HCT116 (cell line): ENCODE measurements at regions not wholly inside any gene's neighbourhood (a gene's known extent, or its start where the extent isn't known, plus 50 kb on each side); places are given as distances from the start of the nearest gene placed in this dataset.

Experiments
- ATAC-seq: fragments of 200-7000 bp; cut with Tn5 transposase; 2 replicates; pipeline ENCODE4 v1.9.1; 2020; ENCODE audit warnings: mild to moderate bottlenecking, moderate library complexity
- BruUV-seq: library from RNA; stranded (reverse); fragments of 400-500 nt; replicated peaks from 2 replicates; lab custom pipeline; 2021; lab: Mats Ljungman, UMichigan
- CTCF ChIA-PET: fragments of 300-600 bp; sonication (Branson Sonifier 250); formaldehyde crosslinking; loops from one replicate; lab custom pipeline; 2021; ENCODE audit warnings: antibody characterized with exemption; lab: Charles Lee
- POLR2A ChIA-PET: fragments of 300-600, 350-600 bp; sonication (Branson Sonifier 250); formaldehyde crosslinking; loops from one replicate; lab custom pipeline; 2021; ENCODE audit warnings: antibody characterized with exemption; lab: Charles Lee
- RAD21 ChIA-PET, 2 experiments: fragments of 300-600 bp; sonication (Branson Sonifier 250); formaldehyde crosslinking; loops; one replicate each; lab custom pipeline; 2023; ENCODE audit warnings: low total read pairs in 2 of 2; ENCODE audit not compliant: uncharacterized antibody in 2 of 2, unreplicated experiment in 2 of 2, low non-redundant PET in 1 of 2; lab: Charles Lee
- DNase-seq: peaks from one replicate; pipeline ENCODE4 v3.0.0-alpha.2; 2010; ENCODE audit warnings: low read depth, low spot score
- H2AFZ ChIP-seq: fragments of 200-600 bp; shearing (Covaris generic), sonication (generic); 2 replicates; pipeline ENCODE4 v1.6.1; 2017; ENCODE audit warnings: low read depth, mixed run types, mixed read lengths, antibody characterized with exemption, low read length; ENCODE audit not compliant: poor library complexity, severe bottlenecking
- H3K27ac ChIP-seq: 2 replicates; pipeline ENCODE4 v1.5.1; 2012; ENCODE audit warnings: low read depth, low read length
- H3K27me3 ChIP-seq: fragments of 200-600 bp; sonication (generic); 2 replicates; pipeline ENCODE4 v1.6.1; 2016; ENCODE audit warnings: mixed run types, low read length, mixed read lengths; ENCODE audit not compliant: insufficient read depth
- H3K36me3 ChIP-seq, 2 experiments: fragments of 200-500 bp in 1 of 2; fragments of 200-600 bp in 1 of 2; sonication (Bioruptor generic) in 1 of 2; sonication (generic) in 1 of 2; 2 replicates each; pipeline versions ENCODE4 v1.5.1 to v1.6.1; 2014 to 2016; ENCODE audit warnings: low read length in 2 of 2, inconsistent platforms in 1 of 2, mixed read lengths in 1 of 2, mixed run types in 1 of 2; ENCODE audit not compliant: insufficient read depth in 2 of 2, control insufficient read depth in 1 of 2
- H3K4me1 ChIP-seq, 2 experiments: fragments of 200-600 bp in 1 of 2; sonication (generic) in 1 of 2; 2 replicates each; pipeline versions ENCODE4 v1.5.1 to v1.6.1; 2012 to 2017; ENCODE audit warnings: low read length in 2 of 2, inconsistent platforms in 1 of 2, mild to moderate bottlenecking in 1 of 2, mixed read lengths in 1 of 2, mixed run types in 1 of 2, moderate library complexity in 1 of 2; ENCODE audit not compliant: insufficient read depth in 2 of 2, control insufficient read depth in 1 of 2
- H3K4me2 ChIP-seq: fragments of 200-600 bp; sonication (generic); 2 replicates; pipeline ENCODE4 v1.6.1; 2017; ENCODE audit warnings: mixed run types, low read length, mixed read lengths
- H3K4me3 ChIP-seq, 2 experiments: fragments of 200-600 bp in 1 of 2; sonication (generic) in 1 of 2; replicated peaks in 1 of 2; 2 replicates each; pipeline ENCODE4 v1.5.1; 2011 to 2016; ENCODE audit warnings: low read length in 2 of 2, control low read depth in 1 of 2, low read depth in 1 of 2, mild to moderate bottlenecking in 1 of 2, mixed read lengths in 1 of 2, mixed run types in 1 of 2
- H3K79me2 ChIP-seq: fragments of 200-600 bp; sonication (generic); 2 replicates; pipeline ENCODE4 v1.6.1; 2017; ENCODE audit warnings: mild to moderate bottlenecking, mixed run types, low read length, moderate library complexity, mixed read lengths; ENCODE audit not compliant: insufficient read depth
- H3K9ac ChIP-seq: fragments of 200-600 bp; sonication (generic); 2 replicates; pipeline ENCODE4 v1.6.1; 2016; ENCODE audit warnings: low read length, mixed read lengths
- H3K9me2 ChIP-seq: fragments of 200-600 bp; sonication (generic), shearing (Covaris generic); 2 replicates; pipeline ENCODE4 v1.6.1; 2017; ENCODE audit warnings: mixed run types, mild to moderate bottlenecking, moderate library complexity; ENCODE audit not compliant: insufficient read depth
- H3K9me3 ChIP-seq, 2 experiments: fragments of 200-500 bp in 1 of 2; fragments of 200-600 bp in 1 of 2; sonication (Bioruptor generic) in 1 of 2; sonication (generic) in 1 of 2; 2 replicates each; pipeline ENCODE4 v1.6.1; 2014 to 2017; ENCODE audit warnings: low read length in 2 of 2, mixed read lengths in 2 of 2, inconsistent platforms in 1 of 2, low read depth in 1 of 2, mild to moderate bottlenecking in 1 of 2, mixed run types in 1 of 2, moderate library complexity in 1 of 2; ENCODE audit not compliant: control insufficient read depth in 1 of 2, insufficient read depth in 1 of 2
- H4K20me1 ChIP-seq: fragments of 200-600 bp; sonication (generic), shearing (Covaris generic); 2 replicates; pipeline ENCODE4 v1.6.1; 2017; ENCODE audit warnings: mixed run types, mild to moderate bottlenecking, moderate library complexity; ENCODE audit not compliant: insufficient read depth
- CBX3 ChIP-seq: IDR thresholded peaks from 2 replicates; pipeline ENCODE4 v1.6.1; 2012; ENCODE audit warnings: low read depth
- CEBPB ChIP-seq: IDR thresholded peaks from 2 replicates; pipeline ENCODE4 v1.6.1; 2012; ENCODE audit warnings: low read depth
- EZH2 ChIP-seq: fragments of 200-600 bp; sonication (generic); IDR thresholded peaks from 2 replicates; pipeline ENCODE4 v1.6.1; 2017; ENCODE audit warnings: antibody characterized with exemption, mixed run types
- FOSL1 ChIP-seq: IDR thresholded peaks from 2 replicates; pipeline ENCODE4 v1.6.1; 2012; ENCODE audit warnings: low read depth
- MAX ChIP-seq: IDR thresholded peaks from 2 replicates; pipeline ENCODE4 v1.6.1; 2012
- POLR2A ChIP-seq: IDR thresholded peaks from 2 replicates; pipeline ENCODE4 v1.7.0; 2011; ENCODE audit warnings: borderline replicate concordance; ENCODE audit not compliant: insufficient read depth, insufficient read length; ENCODE audit errors: extremely low read depth
- POLR2AphosphoS5 ChIP-seq: IDR thresholded peaks from 2 replicates; pipeline ENCODE4 v1.6.1; 2011; ENCODE audit warnings: mild to moderate bottlenecking, low read depth, low read length, moderate library complexity
- RAD21 ChIP-seq: IDR thresholded peaks from 2 replicates; pipeline ENCODE4 v1.6.1; 2012; ENCODE audit warnings: low read depth, mild to moderate bottlenecking
- SIN3A ChIP-seq: IDR thresholded peaks from 2 replicates; pipeline ENCODE4 v1.6.1; 2012; ENCODE audit warnings: low read depth
- SP1 ChIP-seq: IDR thresholded peaks from 2 replicates; pipeline ENCODE4 v1.6.1; 2012; ENCODE audit warnings: low read depth
- SRF ChIP-seq: IDR thresholded peaks from 2 replicates; pipeline ENCODE4 v1.6.1; 2012; ENCODE audit warnings: low read depth
- YY1 ChIP-seq: IDR thresholded peaks from 2 replicates; pipeline ENCODE4 v1.6.1; 2011; ENCODE audit warnings: low read length, low read depth, moderate library complexity, mild to moderate bottlenecking; ENCODE audit not compliant: insufficient replicate concordance; ENCODE audit errors: extremely low read depth
- ZFX ChIP-seq: fragments of 450-650 bp; IDR thresholded peaks from 2 replicates; pipeline ENCODE4 v1.6.1; 2017
- ZNF274 ChIP-seq: fragments of 200-500 bp; sonication (Bioruptor generic); IDR thresholded peaks from 2 replicates; pipeline ENCODE4 v1.6.1; 2014; ENCODE audit warnings: mild to moderate bottlenecking, low read depth, low read length, inconsistent platforms
- intact Hi-C: fragments of 100-400 bp; cut with micrococcal nuclease; formaldehyde crosslinking; loops from 2 replicates; pipeline ENCODE4 v1.10.0; 2022
- TF ChIP-seq, protein P1 (sequence below): IDR thresholded peaks from 2 replicates; pipeline ENCODE4 v1.6.1; 2011; ENCODE audit warnings: mild to moderate bottlenecking, low read length, moderate library complexity; ENCODE audit not compliant: insufficient replicate concordance; ENCODE audit errors: extremely low read depth
- TF ChIP-seq, protein P2 (sequence below), 3 experiments: fragments of 200-600 bp in 1 of 3; sonication (generic) in 1 of 3; IDR thresholded peaks in 2 of 3; conservative IDR thresholded peaks in 1 of 3; 2 replicates each; pipeline ENCODE4 v1.5.1; 2012 to 2017; ENCODE audit warnings: low read depth in 2 of 3, low read length in 2 of 3, antibody characterized with exemption in 1 of 3, borderline replicate concordance in 1 of 3, control low read depth in 1 of 3, mild to moderate bottlenecking in 1 of 3, mixed read lengths in 1 of 3, mixed run types in 1 of 3, moderate library complexity in 1 of 3; ENCODE audit not compliant: insufficient read depth in 1 of 3
- TF ChIP-seq, protein P3 (sequence below): IDR thresholded peaks from 2 replicates; pipeline ENCODE4 v1.6.1; 2012; ENCODE audit warnings: low read depth

GRCh38 chr13:111957913-111958450 is 109.0 kb upstream of the SOX1 start:
- intact Hi-C loops, result no loop called here
- DNase-seq, result no peak

More at GRCh38 chr13:111957913-111958450, 109.0 kb upstream of the SOX1 start:
- H3K27me3 ChIP-seq, result 0 out of 2 replicates have a peak, but pooled peaks cover 4% of the 10 kb centered on the region
- no peaks in the 10 kb centered on the region for H3K36me3 ChIP-seq
- no peak overlapping the region for H3K4me2 ChIP-seq
- ChIA-PET POLR2A (no interaction called here), CTCF (no interaction called here), RAD21 (no interaction called here)
- peaks cover 10 to 14% of the 10 kb centered on the region in 2 experiments for H3K4me1 ChIP-seq
- H3K27ac ChIP-seq, result no peak overlapping the region
- TF ChIP-seq, protein P1, sequence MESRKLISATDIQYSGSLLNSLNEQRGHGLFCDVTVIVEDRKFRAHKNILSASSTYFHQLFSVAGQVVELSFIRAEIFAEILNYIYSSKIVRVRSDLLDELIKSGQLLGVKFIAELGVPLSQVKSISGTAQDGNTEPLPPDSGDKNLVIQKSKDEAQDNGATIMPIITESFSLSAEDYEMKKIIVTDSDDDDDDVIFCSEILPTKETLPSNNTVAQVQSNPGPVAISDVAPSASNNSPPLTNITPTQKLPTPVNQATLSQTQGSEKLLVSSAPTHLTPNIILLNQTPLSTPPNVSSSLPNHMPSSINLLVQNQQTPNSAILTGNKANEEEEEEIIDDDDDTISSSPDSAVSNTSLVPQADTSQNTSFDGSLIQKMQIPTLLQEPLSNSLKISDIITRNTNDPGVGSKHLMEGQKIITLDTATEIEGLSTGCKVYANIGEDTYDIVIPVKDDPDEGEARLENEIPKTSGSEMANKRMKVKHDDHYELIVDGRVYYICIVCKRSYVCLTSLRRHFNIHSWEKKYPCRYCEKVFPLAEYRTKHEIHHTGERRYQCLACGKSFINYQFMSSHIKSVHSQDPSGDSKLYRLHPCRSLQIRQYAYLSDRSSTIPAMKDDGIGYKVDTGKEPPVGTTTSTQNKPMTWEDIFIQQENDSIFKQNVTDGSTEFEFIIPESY, result no peak
- TF ChIP-seq FOSL1, result no peak
- no peak for TF ChIP-seq ZNF274
- TF ChIP-seq POLR2A, result no peak
- TF ChIP-seq EZH2, result no peak
- TF ChIP-seq ZFX, result no peak
- TF ChIP-seq, protein P2, sequence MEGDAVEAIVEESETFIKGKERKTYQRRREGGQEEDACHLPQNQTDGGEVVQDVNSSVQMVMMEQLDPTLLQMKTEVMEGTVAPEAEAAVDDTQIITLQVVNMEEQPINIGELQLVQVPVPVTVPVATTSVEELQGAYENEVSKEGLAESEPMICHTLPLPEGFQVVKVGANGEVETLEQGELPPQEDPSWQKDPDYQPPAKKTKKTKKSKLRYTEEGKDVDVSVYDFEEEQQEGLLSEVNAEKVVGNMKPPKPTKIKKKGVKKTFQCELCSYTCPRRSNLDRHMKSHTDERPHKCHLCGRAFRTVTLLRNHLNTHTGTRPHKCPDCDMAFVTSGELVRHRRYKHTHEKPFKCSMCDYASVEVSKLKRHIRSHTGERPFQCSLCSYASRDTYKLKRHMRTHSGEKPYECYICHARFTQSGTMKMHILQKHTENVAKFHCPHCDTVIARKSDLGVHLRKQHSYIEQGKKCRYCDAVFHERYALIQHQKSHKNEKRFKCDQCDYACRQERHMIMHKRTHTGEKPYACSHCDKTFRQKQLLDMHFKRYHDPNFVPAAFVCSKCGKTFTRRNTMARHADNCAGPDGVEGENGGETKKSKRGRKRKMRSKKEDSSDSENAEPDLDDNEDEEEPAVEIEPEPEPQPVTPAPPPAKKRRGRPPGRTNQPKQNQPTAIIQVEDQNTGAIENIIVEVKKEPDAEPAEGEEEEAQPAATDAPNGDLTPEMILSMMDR (IDR thresholded peaks at IDR 0.05 in 2 of 3, conservative IDR thresholded peaks at IDR 0.05 in 1 of 3; ENCODE audit: borderline replicate concordance in 1 of 3, insufficient read depth in 1 of 3, low read depth in 2 of 3, low read length in 2 of 3), result no peak
- TF ChIP-seq RAD21, result no peak
- TF ChIP-seq, protein P3, sequence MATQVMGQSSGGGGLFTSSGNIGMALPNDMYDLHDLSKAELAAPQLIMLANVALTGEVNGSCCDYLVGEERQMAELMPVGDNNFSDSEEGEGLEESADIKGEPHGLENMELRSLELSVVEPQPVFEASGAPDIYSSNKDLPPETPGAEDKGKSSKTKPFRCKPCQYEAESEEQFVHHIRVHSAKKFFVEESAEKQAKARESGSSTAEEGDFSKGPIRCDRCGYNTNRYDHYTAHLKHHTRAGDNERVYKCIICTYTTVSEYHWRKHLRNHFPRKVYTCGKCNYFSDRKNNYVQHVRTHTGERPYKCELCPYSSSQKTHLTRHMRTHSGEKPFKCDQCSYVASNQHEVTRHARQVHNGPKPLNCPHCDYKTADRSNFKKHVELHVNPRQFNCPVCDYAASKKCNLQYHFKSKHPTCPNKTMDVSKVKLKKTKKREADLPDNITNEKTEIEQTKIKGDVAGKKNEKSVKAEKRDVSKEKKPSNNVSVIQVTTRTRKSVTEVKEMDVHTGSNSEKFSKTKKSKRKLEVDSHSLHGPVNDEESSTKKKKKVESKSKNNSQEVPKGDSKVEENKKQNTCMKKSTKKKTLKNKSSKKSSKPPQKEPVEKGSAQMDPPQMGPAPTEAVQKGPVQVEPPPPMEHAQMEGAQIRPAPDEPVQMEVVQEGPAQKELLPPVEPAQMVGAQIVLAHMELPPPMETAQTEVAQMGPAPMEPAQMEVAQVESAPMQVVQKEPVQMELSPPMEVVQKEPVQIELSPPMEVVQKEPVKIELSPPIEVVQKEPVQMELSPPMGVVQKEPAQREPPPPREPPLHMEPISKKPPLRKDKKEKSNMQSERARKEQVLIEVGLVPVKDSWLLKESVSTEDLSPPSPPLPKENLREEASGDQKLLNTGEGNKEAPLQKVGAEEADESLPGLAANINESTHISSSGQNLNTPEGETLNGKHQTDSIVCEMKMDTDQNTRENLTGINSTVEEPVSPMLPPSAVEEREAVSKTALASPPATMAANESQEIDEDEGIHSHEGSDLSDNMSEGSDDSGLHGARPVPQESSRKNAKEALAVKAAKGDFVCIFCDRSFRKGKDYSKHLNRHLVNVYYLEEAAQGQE, result no peak
- TF ChIP-seq SP1, result no peak
- TF ChIP-seq MAX, result no peak
- no peak for TF ChIP-seq CBX3
- TF ChIP-seq CEBPB, result no peak
- no peak for TF ChIP-seq SIN3A
- TF ChIP-seq POLR2AphosphoS5, result no peak
- TF ChIP-seq SRF, result no peak
- TF ChIP-seq YY1, result no peak
- no peak overlapping the region for H3K4me3 ChIP-seq
- ATAC-seq, result no peak
- no peaks in the 10 kb centered on the region for H3K79me2 ChIP-seq
- no peak overlapping the region for H2AFZ ChIP-seq
- H3K9me3 ChIP-seq, result no peaks in the 10 kb centered on the region
- H3K9ac ChIP-seq, result no peak overlapping the region
- no peaks in the 10 kb centered on the region for H4K20me1 ChIP-seq
- no TSS peak for BruUV-seq
- H3K9me2 ChIP-seq, result no peaks in the 10 kb centered on the region
